Mammary epithelial cell (primary cell): ENCODE measurements at regions not wholly inside any gene's neighbourhood (a gene's known extent, or its start where the extent isn't known, plus 50 kb on each side); places are given as distances from the start of the nearest gene placed in this dataset.

Experiments used
- EZH2 ChIP-seq: IDR thresholded peaks from 2 replicates; pipeline ENCODE4 v1.6.1; 2012; ENCODE audit warnings: low read length, inconsistent platforms, borderline replicate concordance
- TF ChIP-seq, protein P1 (sequence below), 2 donors: IDR thresholded peaks in 1 of 2; conservative IDR thresholded peaks in 1 of 2; 2 replicates each; pipeline ENCODE4 v1.5.1; 2011 to 2012; ENCODE audit warnings: inconsistent platforms in 2 of 2, low read length in 2 of 2, mild to moderate bottlenecking in 2 of 2, control low read depth in 1 of 2, low read depth in 1 of 2; ENCODE audit not compliant: insufficient read depth in 1 of 2; ENCODE audit errors: extremely low read depth in 1 of 2

GRCh38 chr15:93300796-93301195 lies 211.8 kb upstream of the RGMA start:
- TF ChIP-seq, protein P1, sequence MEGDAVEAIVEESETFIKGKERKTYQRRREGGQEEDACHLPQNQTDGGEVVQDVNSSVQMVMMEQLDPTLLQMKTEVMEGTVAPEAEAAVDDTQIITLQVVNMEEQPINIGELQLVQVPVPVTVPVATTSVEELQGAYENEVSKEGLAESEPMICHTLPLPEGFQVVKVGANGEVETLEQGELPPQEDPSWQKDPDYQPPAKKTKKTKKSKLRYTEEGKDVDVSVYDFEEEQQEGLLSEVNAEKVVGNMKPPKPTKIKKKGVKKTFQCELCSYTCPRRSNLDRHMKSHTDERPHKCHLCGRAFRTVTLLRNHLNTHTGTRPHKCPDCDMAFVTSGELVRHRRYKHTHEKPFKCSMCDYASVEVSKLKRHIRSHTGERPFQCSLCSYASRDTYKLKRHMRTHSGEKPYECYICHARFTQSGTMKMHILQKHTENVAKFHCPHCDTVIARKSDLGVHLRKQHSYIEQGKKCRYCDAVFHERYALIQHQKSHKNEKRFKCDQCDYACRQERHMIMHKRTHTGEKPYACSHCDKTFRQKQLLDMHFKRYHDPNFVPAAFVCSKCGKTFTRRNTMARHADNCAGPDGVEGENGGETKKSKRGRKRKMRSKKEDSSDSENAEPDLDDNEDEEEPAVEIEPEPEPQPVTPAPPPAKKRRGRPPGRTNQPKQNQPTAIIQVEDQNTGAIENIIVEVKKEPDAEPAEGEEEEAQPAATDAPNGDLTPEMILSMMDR (conservative IDR thresholded peaks at IDR 0.05 in 1 of 2, IDR thresholded peaks at IDR 0.05 in 1 of 2; ENCODE audit: extremely low read depth in 1 of 2, insufficient read depth in 1 of 2, low read depth in 1 of 2, low read length in 2 of 2) = no peak
- no peak for TF ChIP-seq EZH2
